Loucy (cell line): ENCODE measurements at regions not wholly inside any gene's neighbourhood (a gene's known extent, or its start where the extent isn't known, plus 50 kb on each side); places are given as distances from the start of the nearest gene placed in this dataset.
"Not testable (repeated sequence)": the region's sequence is repeated elsewhere in the genome, so short reads cannot be mapped to it uniquely, and the experiment has no call there.

Source experiments
- H2AFZ ChIP-seq: fragments of 200-600 bp; sonication (generic); 2 replicates; pipeline ENCODE4 v1.6.0; 2016; ENCODE audit warnings: antibody characterized with exemption, mild to moderate bottlenecking, low read length, moderate library complexity
- H3F3A ChIP-seq: fragments of 200-600 bp; 2 replicates; pipeline ENCODE4 v1.6.0; 2016; ENCODE audit warnings: antibody characterized with exemption, low read depth, mild to moderate bottlenecking
- H3K27me3 ChIP-seq: fragments of 200-600 bp; sonication (generic); 2 replicates; pipeline ENCODE4 v1.6.1; 2014; ENCODE audit warnings: low read length, mild to moderate bottlenecking; ENCODE audit not compliant: insufficient read depth, poor library complexity, severe bottlenecking
- H3K36me3 ChIP-seq: fragments of 200-600 bp; sonication (generic); 2 replicates; pipeline ENCODE4 v1.6.1; 2016; ENCODE audit warnings: low read length; ENCODE audit not compliant: insufficient read depth
- H3K4me1 ChIP-seq: fragments of 200-600 bp; sonication (generic); 2 replicates; pipeline ENCODE4 v1.5.1; 2014; ENCODE audit warnings: low read length, mild to moderate bottlenecking; ENCODE audit not compliant: insufficient read depth, poor library complexity, severe bottlenecking
- H3K4me2 ChIP-seq: fragments of 200-600 bp; sonication (generic); 2 replicates; pipeline ENCODE4 v1.6.0; 2014; ENCODE audit warnings: antibody characterized with exemption, low read length, low read depth, mild to moderate bottlenecking; ENCODE audit not compliant: poor library complexity, severe bottlenecking
- H3K4me3 ChIP-seq: fragments of 200-600 bp; sonication (generic); 2 replicates; pipeline ENCODE4 v1.5.1; 2014; ENCODE audit warnings: low read length, mild to moderate bottlenecking, mixed read lengths; ENCODE audit not compliant: poor library complexity, severe bottlenecking
- H3K79me2 ChIP-seq: fragments of 200-600 bp; sonication (generic); 2 replicates; pipeline ENCODE4 v1.6.1; 2014; ENCODE audit warnings: low read length; ENCODE audit not compliant: insufficient read depth
- H3K9ac ChIP-seq: fragments of 200-600 bp; sonication (generic); 2 replicates; pipeline ENCODE4 v1.6.0; 2014; ENCODE audit warnings: mild to moderate bottlenecking, low read depth, low read length, moderate library complexity; ENCODE audit not compliant: poor library complexity, severe bottlenecking
- H3K9me2 ChIP-seq: fragments of 200-600 bp; sonication (generic); replicated peaks from 2 replicates; pipeline ENCODE4 v1.6.1; 2016; ENCODE audit warnings: low read depth, low read length, mixed read lengths
- H3K9me3 ChIP-seq: fragments of 200-600 bp; sonication (generic); 2 replicates; pipeline ENCODE4 v1.6.1; 2014; ENCODE audit warnings: mild to moderate bottlenecking, antibody characterized with exemption, low read length, low read depth; ENCODE audit not compliant: insufficient read depth
- H4K20me1 ChIP-seq: fragments of 200-600 bp; sonication (generic); 2 replicates; pipeline ENCODE4 v1.6.0; 2014; ENCODE audit warnings: antibody characterized with exemption, low read length, mild to moderate bottlenecking; ENCODE audit not compliant: insufficient read depth, poor library complexity, severe bottlenecking
- EZH2phosphoT487 ChIP-seq: fragments of 200-600 bp; IDR thresholded peaks from 2 replicates; pipeline ENCODE4 v1.6.1; 2018; ENCODE audit warnings: antibody characterized with exemption, mild to moderate bottlenecking, moderate library complexity, borderline replicate concordance
- TF ChIP-seq, protein P1 (sequence below): fragments of 200-600 bp; sonication (generic); conservative IDR thresholded peaks from 2 replicates; pipeline ENCODE4 v1.5.1; 2014; ENCODE audit warnings: mild to moderate bottlenecking, antibody characterized with exemption, low read length

DNA sequence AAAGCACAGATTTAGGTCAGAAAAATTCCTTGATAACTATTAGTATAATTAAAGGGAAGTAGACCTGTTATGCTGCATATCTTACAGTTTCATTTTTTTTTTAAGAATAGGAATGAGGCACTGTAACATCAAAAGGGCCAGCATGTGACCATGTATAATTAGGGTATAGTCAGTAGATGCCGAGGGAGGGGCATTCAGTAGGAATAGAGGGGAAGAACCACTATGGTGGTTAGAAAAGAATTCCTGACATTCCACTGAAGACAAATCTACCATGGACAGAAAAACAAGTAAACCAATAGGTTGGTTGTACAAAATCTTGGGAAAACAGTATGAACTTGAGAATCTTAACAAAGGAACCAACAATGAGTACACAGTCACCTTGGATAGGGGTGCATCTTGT, 78.4 kb upstream of the CCDC179 start:
- Histone ChIP-seq H3K9me2 (no peaks in the 10 kb centered on the region), H3K4me2 (no peak overlapping the region), H3F3A (no peaks in the 10 kb centered on the region), H4K20me1 (no peaks in the 10 kb centered on the region), H3K27me3 (no peaks in the 10 kb centered on the region), H3K36me3 (no peaks in the 10 kb centered on the region), H3K4me3 (no peak overlapping the region), H3K9ac (no peak overlapping the region), H3K4me1 (no peaks in the 10 kb centered on the region), H3K79me2 (no peaks in the 10 kb centered on the region), H2AFZ (no peak overlapping the region), H3K9me3 (no peaks in the 10 kb centered on the region)
- TF ChIP-seq EZH2phosphoT487, result no peak
- TF ChIP-seq, protein P1, sequence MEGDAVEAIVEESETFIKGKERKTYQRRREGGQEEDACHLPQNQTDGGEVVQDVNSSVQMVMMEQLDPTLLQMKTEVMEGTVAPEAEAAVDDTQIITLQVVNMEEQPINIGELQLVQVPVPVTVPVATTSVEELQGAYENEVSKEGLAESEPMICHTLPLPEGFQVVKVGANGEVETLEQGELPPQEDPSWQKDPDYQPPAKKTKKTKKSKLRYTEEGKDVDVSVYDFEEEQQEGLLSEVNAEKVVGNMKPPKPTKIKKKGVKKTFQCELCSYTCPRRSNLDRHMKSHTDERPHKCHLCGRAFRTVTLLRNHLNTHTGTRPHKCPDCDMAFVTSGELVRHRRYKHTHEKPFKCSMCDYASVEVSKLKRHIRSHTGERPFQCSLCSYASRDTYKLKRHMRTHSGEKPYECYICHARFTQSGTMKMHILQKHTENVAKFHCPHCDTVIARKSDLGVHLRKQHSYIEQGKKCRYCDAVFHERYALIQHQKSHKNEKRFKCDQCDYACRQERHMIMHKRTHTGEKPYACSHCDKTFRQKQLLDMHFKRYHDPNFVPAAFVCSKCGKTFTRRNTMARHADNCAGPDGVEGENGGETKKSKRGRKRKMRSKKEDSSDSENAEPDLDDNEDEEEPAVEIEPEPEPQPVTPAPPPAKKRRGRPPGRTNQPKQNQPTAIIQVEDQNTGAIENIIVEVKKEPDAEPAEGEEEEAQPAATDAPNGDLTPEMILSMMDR, result no peak

DNA sequence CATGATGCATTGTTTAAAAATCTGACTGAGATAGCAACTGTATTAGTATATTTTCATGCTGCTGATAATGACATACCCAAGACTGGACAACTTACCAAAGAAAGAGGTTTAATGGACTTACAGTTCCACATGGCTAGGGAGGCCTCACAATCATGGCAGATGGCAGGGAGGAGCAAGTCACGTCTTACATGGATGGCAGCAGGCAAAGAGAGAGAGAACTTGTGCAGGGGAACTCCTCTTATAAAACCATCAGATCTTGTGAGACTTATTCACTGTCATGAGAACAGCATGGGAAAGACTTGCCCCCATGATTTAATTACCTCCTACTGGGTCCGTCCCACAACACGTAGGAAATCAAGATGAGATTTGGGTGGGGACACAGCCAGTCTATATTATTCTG, 81.3 kb upstream of the CCDC179 start:
- not testable (repeated sequence) for H3K4me3 ChIP-seq, H3K9me2 ChIP-seq, H3K9ac ChIP-seq, H3K27me3 ChIP-seq, H3K9me3 ChIP-seq, H3K79me2 ChIP-seq, H4K20me1 ChIP-seq, H3F3A ChIP-seq, H3K36me3 ChIP-seq, H3K4me2 ChIP-seq, H2AFZ ChIP-seq, H3K4me1 ChIP-seq

- no peaks in the 10 kb centered on the region for H3K36me3 ChIP-seq
- H3F3A ChIP-seq, result no peaks in the 10 kb centered on the region
- H3K79me2 ChIP-seq, result no peaks in the 10 kb centered on the region
- no peaks in the 10 kb centered on the region for H3K9me2 ChIP-seq
- H3K4me3 ChIP-seq, result no peak overlapping the region
- H3K9me3 ChIP-seq, result no peaks in the 10 kb centered on the region
- H4K20me1 ChIP-seq, result no peaks in the 10 kb centered on the region
- no peak overlapping the region for H3K9ac ChIP-seq
- no peak overlapping the region for H2AFZ ChIP-seq
- H3K4me2 ChIP-seq, result no peak overlapping the region
- TF ChIP-seq, protein P1, result no peak
- no peak for TF ChIP-seq EZH2phosphoT487
- H3K27me3 ChIP-seq, result no peaks in the 10 kb centered on the region
- peaks cover 4% of the 10 kb centered on the region for H3K4me1 ChIP-seq
Observed at GRCh38 chr11:22957786-22958185, 97.5 kb upstream of the CCDC179 start.

GRCh38 chr11:22974251-22974650, 114.0 kb upstream of the CCDC179 start:
- no peak overlapping the region for H3K9ac ChIP-seq
- H3K9me3 ChIP-seq, result no peaks in the 10 kb centered on the region
- TF ChIP-seq, protein P1, result no peak
- TF ChIP-seq EZH2phosphoT487, result no peak

More at GRCh38 chr11:22974251-22974650, 114.0 kb upstream of the CCDC179 start:
- no peak overlapping the region for H2AFZ ChIP-seq
- H3K79me2 ChIP-seq, result no peaks in the 10 kb centered on the region
- no peaks in the 10 kb centered on the region for H3F3A ChIP-seq
- H3K9me2 ChIP-seq, result no peaks in the 10 kb centered on the region
- H3K27me3 ChIP-seq, result no peaks in the 10 kb centered on the region
- H4K20me1 ChIP-seq, result no peaks in the 10 kb centered on the region
- no peaks in the 10 kb centered on the region for H3K4me1 ChIP-seq
- no peaks in the 10 kb centered on the region for H3K36me3 ChIP-seq
- no peak overlapping the region for H3K4me2 ChIP-seq
- no peak overlapping the region for H3K4me3 ChIP-seq
